ENCODE measurements at regions not wholly inside any gene's neighbourhood (a gene's known extent, or its start where the extent isn't known, plus 50 kb on each side); places are given as distances from the start of the nearest gene placed in this dataset.

DNA sequence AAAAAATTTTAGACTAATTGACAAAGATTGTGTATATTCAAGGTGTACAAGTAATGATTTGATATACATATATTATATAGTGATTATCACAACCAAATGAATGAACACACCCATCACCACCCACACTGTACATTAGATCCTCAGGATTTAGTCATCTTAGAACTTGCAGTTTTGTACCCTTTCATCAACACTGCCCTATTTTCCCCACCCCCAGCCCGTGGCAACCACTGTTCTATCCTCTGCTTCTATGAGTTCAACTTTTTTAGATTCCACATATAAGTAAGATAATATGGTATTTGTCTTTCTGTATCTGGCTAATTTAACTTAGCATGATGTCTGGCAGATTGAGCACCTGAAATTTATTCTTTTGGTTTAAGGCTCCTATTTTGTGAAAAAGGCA lies 173.6 kb downstream of the IER5 start:
- in situ Hi-C loops (cut with HindIII; ENCODE audit: extremely low pct_ligation_motif_present, low pct_unique_long_range_greater_than_20kb): no loop called here
- POLR2A ChIA-PET: no interaction called here

More for the DNA sequence above, 173.6 kb downstream of the IER5 start:
- FAIRE-seq (no peak), DNase-seq (ENCODE audit: low spot score) (no peak), ATAC-seq (no peak)
- 0% methylated on average over 1 of the region's 1 CpG for WGBS (ENCODE audit: low lambda C conversion rate)
- no peaks in the 10 kb centered on the region for H3K9me3 ChIP-seq (ENCODE audit: low read length)
- H3K27ac ChIP-seq (ENCODE audit: extremely low read length, insufficient read depth, low read length): no peak overlapping the region
- H2AFZ ChIP-seq (ENCODE audit: low read length): no peak overlapping the region
- no peak overlapping the region for H3K4me3 ChIP-seq (replicated peaks in 1 of 3; ENCODE audit: insufficient read depth in 1 of 3, low read depth in 2 of 3, low read length in 3 of 3)
- no TSS peak for BruUV-seq (replicated peaks)
- CTCF ChIA-PET (ENCODE audit: low intra/inter-chr PET ratio, low total read pairs): no interaction called here
- H3K4me1 ChIP-seq (ENCODE audit: insufficient read depth, low read length): no peaks in the 10 kb centered on the region
- no peak overlapping the region for H3K9ac ChIP-seq (ENCODE audit: insufficient read depth, low read depth, low read length)
- H4K20me1 ChIP-seq (ENCODE audit: insufficient read depth, low read length): no peaks in the 10 kb centered on the region
- H3K79me2 ChIP-seq (ENCODE audit: insufficient read depth, low read length): no peaks in the 10 kb centered on the region
- no peaks in the 10 kb centered on the region for H3K36me3 ChIP-seq (replicated peaks in 1 of 2; ENCODE audit: control insufficient read depth in 1 of 2, insufficient read depth in 2 of 2, low read length in 2 of 2)
- TF ChIP-seq ZNF709 (CRISPR knock-in tag; IDR thresholded peaks at IDR 0.05) (no peak), HNRNPUL1 (IDR thresholded peaks at IDR 0.05; ENCODE audit: low read depth, low read length) (no peak), ZNF121 (CRISPR knock-in tag; IDR thresholded peaks at IDR 0.05) (no peak), NFRKB (IDR thresholded peaks at IDR 0.05) (no peak), LBX2 (CRISPR knock-in tag; IDR thresholded peaks at IDR 0.05; ENCODE audit: borderline replicate concordance) (no peak), RFX1 (IDR thresholded peaks at IDR 0.05) (no peak), RCOR2 (CRISPR knock-in tag; IDR thresholded peaks at IDR 0.05) (no peak), MBNL3 (CRISPR knock-in tag; conservative IDR thresholded peaks at IDR 0.05) (no peak), FOXP4 (CRISPR knock-in tag; IDR thresholded peaks at IDR 0.05) (no peak), GTF2F1 (IDR thresholded peaks at IDR 0.05; ENCODE audit: low read length) (no peak), FOXO1 (CRISPR knock-in tag; IDR thresholded peaks at IDR 0.05) (no peak), ZNF841 (CRISPR knock-in tag; IDR thresholded peaks at IDR 0.05; ENCODE audit: borderline replicate concordance) (no peak), MXD1 (CRISPR knock-in tag; IDR thresholded peaks at IDR 0.05) (no peak), ZFAT (CRISPR knock-in tag; conservative IDR thresholded peaks at IDR 0.05) (no peak)
- TF ChIP-seq, protein P1, sequence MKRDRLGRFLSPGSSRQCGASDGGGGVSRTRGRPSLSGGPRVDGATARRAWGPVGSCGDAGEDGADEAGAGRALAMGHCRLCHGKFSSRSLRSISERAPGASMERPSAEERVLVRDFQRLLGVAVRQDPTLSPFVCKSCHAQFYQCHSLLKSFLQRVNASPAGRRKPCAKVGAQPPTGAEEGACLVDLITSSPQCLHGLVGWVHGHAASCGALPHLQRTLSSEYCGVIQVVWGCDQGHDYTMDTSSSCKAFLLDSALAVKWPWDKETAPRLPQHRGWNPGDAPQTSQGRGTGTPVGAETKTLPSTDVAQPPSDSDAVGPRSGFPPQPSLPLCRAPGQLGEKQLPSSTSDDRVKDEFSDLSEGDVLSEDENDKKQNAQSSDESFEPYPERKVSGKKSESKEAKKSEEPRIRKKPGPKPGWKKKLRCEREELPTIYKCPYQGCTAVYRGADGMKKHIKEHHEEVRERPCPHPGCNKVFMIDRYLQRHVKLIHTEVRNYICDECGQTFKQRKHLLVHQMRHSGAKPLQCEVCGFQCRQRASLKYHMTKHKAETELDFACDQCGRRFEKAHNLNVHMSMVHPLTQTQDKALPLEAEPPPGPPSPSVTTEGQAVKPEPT (CRISPR knock-in tag; IDR thresholded peaks at IDR 0.05; ENCODE audit: low read depth): no peak
- TF ChIP-seq, protein P2, sequence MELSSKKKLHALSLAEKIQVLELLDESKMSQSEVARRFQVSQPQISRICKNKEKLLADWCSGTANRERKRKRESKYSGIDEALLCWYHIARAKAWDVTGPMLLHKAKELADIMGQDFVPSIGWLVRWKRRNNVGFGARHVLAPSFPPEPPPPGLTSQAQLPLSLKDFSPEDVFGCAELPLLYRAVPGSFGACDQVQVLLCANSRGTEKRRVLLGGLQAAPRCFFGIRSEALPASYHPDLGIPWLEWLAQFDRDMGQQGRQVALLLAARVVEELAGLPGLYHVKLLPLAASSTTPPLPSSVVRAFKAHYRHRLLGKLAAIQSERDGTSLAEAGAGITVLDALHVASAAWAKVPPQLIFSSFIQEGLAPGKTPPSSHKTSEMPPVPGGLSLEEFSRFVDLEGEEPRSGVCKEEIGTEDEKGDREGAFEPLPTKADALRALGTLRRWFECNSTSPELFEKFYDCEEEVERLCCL (CRISPR knock-in tag; IDR thresholded peaks at IDR 0.05; ENCODE audit: borderline replicate concordance): no peak
- no peak overlapping the region for H3K4me2 ChIP-seq (ENCODE audit: low read depth, low read length)
- intact Hi-C loops (cut with micrococcal nuclease; ENCODE audit: unreplicated experiment): no loop called here
- H3K27me3 ChIP-seq (ENCODE audit: control insufficient read depth in 1 of 2, insufficient read depth in 2 of 2, low read length in 2 of 2): 0 out of 5 replicates have a peak, but pooled peaks cover 0 to 5% of the 10 kb centered on the region in 2 experiments
